Stimulated activated CD4-positive, alpha-beta T cell treated with anti-CD3 and anti-CD28 coated beads, Interleukin-15, amount 100 ng/mL, for 24 hours (primary cell): ENCODE measurements at regions not wholly inside any gene's neighbourhood (a gene's known extent, or its start where the extent isn't known, plus 50 kb on each side); places are given as distances from the start of the nearest gene placed in this dataset.
A peak's percentile ranks its signal among the peaks of the same experiment; 100 is the strongest.

Experiments used
- DNase-seq: peaks from one replicate; pipeline ENCODE4 v3.0.0-alpha.2; 2020

DNA sequence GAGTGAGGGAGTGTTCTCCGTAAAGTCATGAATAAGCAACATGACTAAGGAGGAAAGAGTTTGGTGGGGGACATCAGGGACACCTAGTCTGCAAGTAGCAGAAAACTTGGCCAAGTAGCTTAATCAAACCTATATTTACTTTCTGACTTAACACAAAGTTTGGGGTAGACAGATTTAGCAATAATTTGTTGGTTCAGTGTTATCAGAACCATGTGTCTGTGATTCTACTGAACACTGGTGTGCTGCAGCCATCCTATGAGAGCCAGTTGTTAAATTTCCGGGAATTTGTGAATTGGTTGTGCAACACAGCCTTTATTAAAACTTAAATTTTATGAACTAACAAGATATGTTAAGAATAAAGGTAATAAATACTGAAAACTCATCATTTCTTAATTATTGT is 469.3 kb downstream of the C4orf33 start:
- DNase-seq: no peak

DNA sequence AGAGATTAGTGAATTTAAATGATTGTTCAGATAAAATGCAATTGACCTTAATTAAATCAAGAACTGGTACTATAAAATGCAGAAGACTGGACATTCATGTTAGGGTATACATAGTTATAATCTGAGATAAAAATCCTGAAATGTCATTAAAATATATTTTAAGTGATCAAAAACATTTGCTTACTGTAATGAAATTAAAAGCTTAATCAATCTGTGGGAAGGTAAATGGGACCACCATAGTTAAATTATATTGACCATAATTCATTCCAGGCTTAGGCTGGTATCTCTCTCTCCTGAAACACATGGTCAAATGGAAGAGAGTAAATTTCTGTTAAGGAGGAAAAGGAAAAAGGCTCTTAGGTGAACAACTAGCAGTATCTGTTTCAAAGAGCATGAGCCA is 474.4 kb downstream of the C4orf33 start:
- DNase-seq: no peak

DNA sequence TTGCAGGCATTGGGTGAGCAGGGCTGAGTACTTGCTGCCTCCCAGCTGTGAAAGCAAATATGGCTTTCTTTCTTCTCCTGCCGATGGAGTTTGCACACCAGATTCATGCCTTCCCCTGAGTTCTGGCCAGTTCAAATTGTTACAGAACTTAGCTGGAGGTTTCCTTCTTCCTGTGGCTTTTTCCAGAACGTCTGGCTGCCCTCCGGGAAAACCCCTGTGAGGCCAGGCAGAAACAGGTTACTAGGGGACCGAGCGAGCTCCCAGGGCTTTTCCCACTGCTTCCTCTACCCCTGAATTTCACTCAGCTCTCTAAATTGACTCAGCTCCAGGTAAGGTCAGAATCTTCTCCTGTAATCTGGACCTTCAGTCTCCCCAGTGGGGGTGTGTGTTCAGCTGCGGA is 482.4 kb downstream of the C4orf33 start:
- DNase-seq: no peak

DNA sequence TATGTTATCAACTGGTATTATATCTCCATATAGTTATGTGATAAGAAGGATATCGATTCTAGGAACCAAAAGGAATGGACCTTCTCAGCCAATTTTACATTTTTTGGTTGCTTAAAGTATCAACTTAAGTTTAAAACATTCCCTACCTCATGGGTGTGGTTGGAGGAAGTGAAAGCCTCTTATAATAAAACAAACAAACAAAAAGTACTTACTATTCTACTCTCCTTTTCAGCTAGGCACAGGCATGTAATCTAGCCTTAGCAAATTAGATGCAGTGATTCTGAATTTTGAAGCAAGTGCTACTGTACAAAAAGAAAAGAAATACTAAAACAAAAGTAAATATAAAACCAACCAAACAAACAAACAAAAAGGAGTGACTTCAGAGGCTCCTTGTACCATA is 485.4 kb downstream of the C4orf33 start:
- DNase-seq: no peak

DNA sequence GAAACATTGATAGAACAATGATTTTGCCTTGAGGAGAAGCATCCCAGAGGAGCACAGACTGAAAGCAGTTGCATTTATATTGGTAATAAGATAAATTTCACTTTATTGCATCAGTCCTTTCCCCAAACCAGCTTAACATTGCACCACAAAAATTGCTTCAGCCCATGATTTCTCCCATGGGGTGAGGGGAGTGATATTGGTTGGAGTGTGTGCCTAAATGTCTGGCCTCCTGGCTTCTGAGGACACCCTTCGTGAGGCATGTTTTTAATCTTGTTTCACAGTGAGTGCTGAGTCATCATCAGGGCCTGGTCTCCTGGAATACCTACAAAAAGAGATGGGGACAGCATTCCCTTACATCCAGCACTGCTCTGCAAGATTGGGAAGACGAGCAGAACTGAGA is 487.9 kb downstream of the C4orf33 start:
- DNase-seq: no peak

DNA sequence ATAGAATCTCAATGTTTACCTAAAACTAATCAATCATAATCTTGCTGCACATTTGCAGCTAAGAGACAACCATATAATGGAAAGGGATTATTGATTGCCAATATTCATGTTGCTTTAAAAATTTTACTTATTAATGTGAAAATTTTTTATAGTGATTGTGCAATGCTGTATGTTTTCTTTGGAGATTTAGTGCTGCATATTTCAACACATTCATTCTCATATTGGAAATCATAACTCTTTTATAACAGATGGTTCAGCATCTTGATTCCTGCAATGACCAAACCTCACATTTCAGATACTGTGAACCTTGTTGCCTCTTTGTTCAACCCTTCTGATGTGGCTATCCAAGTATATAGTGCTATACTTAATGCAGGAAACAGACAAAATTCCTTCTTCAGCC is 502.6 kb downstream of the C4orf33 start:
- no peak for DNase-seq

DNA sequence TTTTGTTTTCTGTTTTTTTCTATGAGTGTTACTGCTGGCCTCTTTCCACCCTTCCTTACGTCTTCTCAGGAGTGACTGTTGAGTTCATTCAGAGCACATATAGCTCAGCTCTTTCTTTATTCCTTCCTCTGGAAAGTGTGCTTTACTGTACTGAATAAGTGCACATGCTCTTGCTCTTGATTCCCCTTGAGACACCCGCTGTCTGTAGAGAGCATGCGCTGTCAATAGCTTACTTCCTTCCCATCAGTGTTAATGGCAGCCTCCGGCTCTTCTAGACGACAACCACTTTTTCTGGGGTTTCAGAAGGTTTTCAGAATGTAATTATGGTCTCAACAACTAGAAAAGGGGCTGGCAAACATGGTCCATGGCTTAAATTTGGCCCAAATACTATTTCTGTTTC is 504.9 kb downstream of the C4orf33 start:
- DNase-seq: no peak

DNA sequence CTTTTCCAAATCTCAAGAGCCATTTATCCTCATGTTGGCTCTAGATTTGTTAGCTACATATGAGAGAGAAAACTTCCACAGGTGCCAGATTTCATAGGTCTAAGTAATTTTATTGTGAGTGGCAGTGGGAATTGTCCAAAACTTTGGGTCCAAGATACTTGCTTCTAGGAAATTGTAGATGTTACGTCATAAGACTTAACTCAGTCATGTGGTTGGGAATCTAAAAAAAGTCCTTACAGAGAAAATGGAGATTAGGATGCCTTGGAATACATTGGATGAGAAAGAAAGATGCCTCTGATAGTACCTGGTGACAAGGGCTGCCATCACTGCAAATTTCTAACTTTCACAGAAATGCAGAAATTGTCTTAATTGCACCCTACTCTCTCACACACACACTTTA is 506.5 kb downstream of the C4orf33 start:
- DNase-seq: no peak

DNA sequence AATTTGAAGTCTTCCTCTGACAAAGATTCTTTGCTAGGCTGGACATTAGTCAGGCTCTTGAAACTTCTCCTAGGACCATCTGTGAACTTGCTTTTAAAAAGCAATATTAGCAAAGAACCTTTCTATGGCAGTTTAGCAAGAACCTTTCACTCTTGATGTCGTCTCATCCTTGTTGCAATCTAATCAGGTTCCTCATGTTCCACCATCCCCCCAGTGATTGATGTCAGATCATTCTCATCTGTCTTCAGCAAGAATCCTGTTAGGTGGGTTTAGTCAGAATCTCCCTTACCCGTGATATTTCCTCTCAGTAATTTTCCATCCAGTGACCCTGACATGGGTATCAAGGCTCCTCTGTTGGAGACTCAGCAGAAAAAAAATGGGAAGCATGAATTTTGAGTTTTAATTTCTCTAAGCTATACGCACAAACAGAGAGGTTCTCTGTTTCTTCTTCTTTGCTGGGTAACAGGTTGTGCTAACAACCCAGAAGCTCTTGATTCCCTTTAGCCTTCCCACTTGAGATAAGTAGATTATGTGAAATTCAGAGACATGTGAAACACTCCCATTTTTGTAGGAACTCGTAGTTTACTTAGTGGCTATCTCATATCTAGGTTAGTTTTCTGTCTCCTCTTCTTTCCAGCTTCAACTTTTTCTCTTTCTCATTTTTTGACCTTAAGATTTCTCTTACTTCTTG is 507.4 kb downstream of the C4orf33 start:
- no peak for DNase-seq

DNA sequence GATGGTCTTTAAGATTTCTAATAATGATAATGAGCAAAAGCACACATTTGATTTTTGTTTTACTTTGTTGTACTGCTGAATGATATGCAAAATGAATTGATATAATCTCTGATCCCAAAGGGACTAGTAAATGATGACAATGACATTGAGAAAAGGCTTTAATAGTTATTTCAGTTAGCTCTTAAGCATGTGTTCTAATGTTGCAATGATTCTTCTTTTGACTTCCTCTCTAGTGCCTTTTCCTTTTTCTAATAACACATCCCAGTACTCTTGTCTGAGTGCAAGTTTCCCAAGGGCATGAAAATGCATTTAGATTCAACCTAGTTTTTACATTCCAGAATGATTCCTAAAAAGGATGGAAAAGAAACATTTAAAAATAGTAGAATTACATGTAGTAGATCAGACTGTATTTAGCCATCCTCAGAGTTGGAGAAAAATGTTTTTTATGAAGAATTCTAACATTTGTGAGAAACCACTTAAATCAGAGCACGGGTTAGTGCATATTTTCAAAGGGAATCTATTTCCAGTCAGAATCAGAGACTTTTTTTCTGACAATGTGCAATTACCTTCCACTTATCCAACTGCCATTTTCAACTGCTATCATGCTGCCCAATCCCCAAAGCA is 508.8 kb downstream of the C4orf33 start:
- DNase-seq: no peak

DNA sequence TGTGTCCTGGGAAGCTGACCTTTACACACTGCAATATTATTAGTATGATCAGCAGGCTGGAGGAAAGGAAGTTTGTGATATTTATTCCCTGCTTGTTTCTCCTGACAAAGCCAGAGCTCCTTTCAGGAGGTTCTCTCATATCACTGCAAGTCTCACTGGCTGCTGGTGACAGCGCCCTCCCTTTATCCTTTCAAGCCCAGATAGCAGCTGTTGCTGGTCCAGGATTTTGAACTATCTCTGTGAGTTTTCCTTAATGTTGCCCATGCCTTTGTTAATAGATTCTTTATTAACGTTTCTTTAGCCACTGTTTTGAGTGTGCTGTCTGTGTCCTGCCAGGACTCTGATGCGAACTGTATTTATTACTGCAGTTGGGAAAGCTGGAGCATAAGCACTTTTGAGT is 518.7 kb downstream of the C4orf33 start:
- no peak for DNase-seq

DNA sequence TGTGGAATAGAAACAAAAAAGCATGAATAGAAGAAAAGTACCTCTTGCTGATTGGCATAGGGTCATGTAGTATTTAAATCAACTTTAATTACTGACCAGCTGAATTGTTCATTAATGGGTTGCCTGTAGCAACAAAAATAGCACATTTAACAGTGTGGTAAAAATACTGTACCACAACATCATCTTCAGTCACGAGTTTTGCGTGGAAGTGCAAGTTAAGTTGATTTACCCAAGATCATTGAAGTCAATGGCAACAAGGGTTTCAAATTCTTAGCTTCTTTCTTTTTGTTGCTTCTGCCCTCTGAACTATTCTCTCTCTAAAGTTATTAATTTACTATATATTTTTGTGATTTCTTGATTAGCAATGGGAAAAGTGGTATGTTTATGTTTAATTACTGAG is 526.6 kb downstream of the C4orf33 start:
- no peak for DNase-seq

DNA sequence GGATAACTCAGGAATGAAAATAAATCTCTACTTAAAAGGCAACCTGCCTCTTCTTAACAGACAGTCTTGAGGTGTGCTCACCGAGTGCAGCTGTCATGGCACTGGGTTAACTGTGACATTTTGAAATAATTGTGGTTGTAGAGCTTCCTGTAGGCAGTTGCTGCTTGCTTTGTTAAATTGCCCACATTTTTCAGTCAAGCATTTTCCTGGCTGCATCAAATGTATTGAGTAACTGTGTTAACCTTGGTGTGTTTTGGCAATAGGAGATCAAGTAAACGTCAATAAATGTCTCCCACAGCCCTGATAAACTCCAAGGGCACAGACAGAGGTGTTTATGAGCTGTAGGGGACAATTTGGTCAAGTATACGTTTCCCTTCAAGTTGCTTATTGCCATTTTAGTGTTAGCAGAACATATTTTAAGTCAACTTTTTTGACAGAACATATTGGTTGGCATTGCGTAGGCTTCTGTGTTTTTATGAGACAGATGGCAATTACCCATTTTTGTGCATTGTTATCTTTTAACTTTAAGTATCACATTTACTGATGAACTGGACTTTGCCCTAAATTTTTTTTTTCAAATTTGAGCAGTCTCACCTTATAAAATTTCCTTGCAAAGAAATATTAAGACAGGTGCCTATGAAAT is 527.4 kb downstream of the C4orf33 start:
- DNase-seq: no peak

DNA sequence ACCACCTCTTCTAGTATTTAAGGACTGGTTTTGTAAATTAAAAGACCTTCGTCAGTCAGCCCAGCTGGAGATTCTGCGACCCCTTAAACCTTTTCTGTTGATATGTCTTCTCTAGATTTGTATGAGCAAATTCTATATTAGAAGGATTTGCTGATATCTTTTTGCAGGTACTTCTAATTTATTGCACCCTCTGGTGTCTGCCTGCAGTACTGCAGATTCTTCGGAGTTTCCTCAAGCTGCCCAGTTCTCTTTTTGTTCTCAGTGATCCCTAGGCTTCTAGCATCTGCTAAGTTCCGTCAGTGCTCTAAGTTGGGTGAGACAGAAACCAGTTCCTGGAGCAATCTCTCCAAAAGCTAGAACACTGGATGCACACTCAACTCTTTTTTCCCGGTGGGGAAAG is 545.2 kb downstream of the C4orf33 start:
- peak; percentile 50 for DNase-seq

DNA sequence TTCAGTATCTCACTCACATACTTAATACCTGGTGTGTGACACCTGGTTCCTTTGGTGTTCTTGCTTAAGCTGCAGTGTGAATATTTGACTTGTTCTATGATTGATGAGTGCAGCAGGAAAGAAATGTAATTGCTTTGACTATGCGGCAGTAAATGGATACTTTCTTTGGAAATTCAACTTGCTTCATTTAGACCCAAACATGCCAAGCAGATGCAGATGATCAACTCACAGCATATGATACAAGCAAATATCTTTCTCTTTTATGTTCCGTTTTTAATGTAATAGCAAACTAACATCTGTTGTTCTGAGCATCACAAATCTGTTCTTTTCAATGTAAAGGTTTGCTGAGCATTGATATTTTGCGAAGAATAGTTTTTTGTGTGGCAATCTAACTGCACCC is 549.5 kb downstream of the C4orf33 start:
- no peak for DNase-seq

DNA sequence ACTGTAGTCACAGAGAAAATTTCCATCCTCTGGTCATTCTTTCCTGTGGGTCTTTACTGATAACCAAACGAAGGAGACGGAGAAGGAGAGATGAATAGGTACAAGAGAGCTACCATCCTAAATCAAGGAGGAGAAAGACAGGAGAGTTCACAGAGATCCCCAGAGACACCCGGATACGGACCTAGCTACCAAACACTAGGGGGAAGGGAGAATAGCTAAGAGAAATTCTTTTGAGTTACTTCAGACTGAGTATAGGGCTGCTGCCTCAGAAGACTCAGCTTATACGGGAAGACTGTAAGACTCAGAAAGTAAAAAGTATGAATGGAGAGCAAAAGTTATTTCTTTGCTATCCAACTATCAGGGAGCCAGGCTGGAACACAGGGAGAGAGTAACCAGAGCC is 572.1 kb downstream of the C4orf33 start:
- DNase-seq: no peak

DNA sequence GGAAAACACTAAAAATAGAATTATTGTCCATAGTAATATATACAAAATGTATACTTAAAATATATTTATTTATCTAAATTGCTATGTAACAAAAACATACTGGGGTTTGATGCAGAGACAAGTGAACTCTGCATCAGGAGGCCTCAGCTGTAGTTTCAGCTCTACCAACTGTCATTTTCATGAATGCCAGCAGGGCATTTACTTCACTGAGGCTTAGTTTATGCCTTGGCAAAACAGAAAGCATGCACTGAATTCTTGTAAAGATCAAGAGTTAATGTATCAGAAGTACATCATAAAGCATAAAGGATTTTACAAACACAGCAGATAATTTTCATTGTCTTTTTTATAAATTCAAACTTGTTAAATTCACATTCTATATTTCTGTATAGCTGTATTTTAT is 577.0 kb downstream of the C4orf33 start:
- DNase-seq: no peak

DNA sequence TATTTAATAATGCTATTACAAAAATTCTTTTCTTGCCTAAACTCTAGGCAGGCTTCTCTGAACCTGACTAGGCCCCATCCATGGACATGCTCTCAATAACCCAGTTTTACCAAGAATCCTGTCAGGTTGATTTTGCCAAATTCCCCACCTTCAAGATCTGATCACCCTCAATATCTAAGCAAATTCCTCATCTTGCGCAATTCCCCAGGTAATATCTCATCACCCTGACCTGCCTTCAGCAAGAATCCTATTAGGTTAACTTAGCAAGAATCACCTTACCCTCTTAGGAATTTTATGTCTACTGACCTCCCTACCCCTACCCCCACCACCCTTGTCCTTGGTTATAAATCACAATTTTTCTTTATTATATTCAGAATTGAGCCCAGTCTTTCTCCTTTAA is 579.1 kb downstream of the C4orf33 start:
- DNase-seq: no peak

DNA sequence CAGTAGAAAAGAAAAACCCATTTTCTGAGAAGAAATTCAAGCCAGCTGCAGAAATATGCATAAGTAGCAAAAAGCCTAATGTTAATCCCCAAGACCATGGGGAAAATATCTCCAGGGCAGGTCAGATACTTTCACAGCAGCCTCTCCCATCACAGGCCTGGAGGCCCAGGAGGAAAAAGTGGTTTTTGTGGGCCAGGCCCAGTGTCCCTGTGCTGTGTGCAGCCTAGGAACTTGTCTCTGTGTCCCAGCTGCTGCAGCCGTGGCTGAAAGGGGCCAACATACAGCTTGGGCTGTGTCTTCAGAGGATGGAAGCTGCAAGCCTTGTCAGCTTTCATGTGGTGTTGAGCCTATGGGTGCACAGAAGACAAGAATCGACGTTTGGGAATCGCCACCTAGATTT is 581.0 kb downstream of the C4orf33 start:
- DNase-seq: no peak

DNA sequence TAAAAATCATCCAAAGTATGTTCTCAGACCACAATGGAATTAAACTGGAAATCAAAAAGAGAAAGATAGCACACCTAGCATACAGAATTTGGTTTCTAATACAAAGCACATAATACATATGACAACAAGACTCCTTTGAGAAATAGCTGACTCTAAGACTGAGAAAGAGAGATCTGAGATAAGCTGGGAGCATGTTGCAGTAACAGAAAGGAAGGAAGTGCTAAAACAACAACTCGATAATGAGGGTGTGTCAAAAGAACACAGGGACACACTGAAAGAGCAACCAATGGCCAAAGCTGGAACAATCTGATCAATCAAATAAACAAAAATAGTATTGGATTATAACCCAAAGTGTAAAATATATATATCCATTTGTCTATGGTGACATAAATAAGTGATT is 586.6 kb downstream of the C4orf33 start:
- DNase-seq: no peak

DNA sequence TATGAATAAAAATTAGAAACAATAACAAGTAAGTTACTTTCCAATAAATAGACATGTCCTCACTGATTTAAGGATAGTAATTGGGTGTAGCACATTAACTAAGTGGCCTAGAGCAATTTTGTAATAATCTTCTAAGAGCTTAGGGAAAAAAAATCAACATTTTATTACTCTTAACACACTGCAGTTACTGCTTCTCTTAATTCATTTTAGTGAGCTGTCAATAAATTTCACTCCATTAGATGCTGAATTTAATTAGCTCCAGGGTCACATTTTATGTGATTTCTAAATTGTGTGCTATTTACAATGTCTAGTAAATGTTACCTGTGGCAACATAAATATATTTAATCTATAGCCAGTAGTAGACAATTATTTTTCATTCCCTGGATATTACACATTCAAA is 612.0 kb downstream of the C4orf33 start:
- DNase-seq: no peak

DNA sequence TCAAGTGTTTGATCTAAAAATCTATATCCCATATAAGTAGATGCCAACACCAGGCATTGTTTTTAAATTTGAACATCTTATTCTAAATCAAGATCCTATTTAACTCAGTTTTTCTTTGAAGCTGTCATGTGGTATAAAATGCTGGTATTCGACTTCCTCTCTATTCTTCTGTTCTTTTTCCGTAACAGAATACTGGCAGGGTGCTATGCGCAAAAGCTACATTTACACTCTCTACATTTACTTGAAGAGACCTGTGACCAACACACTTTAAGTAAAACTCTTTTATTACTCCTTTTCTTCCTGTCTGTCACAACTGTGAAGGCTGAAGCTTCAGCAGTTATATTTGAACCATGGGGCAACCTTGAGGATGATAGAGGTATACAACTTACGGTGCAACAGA is 612.8 kb downstream of the C4orf33 start:
- no peak for DNase-seq

DNA sequence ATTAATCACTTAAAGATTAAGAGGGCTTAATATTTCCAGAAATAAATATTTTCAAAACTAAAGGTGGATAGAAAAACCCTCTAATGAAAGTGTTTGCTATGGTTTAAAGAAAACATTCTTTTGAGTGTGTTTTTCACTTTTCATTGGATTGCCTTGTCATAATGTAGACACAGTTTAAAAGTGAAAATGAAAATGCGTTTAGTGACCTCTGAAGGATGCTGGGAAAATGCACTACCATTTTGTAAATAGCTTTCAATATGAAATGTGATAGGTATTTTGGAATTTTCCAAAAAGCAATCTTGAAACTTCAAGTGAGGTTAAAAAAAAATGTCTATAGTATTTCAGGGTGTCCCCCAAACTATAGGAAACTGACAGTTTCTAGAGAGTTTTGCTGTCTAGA is 642.2 kb downstream of the C4orf33 start:
- DNase-seq: no peak

DNA sequence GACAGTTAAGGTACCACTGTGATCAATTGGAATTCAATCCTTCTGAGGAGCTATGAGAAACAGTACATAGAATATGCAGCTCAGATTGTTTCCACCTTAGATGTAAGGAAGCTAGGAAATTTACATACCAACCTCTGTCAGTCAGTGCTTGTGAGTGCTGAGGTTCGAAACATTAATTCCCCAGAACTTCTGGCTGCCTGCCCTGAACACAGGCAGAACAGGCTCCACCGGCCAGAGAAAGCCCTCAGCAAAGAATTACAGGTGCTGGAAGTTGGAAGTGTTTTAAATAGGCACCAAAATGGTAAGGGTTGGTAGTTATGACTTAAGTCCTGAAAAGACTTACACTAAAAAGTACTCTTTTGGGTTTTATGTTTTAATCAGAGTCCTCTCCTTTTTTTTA is 651.8 kb downstream of the C4orf33 start:
- no peak for DNase-seq

DNA sequence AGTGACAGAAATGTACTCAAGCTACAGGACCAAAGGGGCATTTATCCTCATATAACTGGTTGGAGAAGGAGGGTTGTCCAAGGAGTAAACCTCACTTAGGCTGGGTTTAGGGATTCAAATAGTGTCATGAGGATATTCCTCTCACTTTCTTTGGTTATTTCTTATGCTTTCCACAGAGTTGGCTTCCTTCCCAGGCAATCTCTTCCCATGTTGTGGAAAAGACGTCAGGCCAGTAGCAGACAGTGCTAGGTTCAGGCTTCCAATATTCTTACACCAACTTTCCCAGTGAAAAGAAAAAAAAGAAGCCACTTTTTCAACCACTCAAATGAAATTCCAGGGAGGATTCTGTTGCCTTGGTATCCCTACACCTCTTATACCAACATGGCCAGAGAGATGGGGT is 653.0 kb downstream of the C4orf33 start:
- DNase-seq: no peak
